ENCODE measurements at regions not wholly inside any gene's neighbourhood (a gene's known extent, or its start where the extent isn't known, plus 50 kb on each side); places are given as distances from the start of the nearest gene placed in this dataset.

DNA sequence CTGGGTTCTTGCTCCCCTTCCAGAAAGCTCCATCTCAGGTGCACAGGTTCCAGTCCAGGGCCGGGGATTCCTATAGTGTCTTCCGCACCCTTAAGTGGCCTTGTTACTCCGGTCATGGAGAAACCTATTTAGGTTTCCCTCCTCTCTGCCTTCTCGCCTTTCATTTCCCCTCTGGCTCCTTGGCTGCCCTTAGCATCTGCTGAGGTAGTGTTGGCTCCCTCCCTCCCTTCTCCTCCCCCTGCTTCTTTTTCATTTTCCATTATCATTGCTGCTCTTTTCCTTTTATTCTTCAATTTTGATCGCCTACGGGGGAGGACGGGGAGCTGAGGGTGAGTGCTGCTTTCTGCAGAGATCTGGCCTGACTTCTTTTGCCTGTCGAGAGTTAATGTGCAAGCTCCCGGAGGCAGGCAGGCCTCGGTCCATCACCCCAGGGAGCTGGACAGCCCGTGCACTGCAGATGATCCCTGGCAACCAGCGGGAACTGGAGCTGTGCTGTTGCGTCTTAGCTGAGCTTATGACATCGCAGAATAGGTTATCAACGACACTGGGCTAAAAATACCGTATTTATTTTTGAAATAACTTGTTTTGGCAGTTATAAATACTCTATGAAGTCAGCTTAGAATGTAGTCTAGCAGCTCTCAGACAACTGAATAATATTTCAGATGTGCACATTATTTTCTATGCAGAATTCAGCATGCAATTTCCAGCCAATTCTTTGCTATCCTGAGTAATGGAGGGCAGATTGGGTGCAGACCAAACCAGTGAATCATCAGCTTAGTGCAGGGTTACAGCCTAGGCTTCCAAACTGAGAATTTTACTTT lies 141.9 kb downstream of the SLC4A3 start:
- no peak overlapping the region for H3K14ac ChIP-seq (ENCODE audit: low read length in 2 of 2)
- H2AK5ac ChIP-seq (ENCODE audit: low read length, severe bottlenecking) = no peak overlapping the region
- peak overlapping the region in 1 of 2 experiments; percentile 68 for H3K4me3 ChIP-seq (ENCODE audit: insufficient read depth in 1 of 2, low read depth in 1 of 2, low read length in 2 of 2)
- H2BK15ac ChIP-seq (ENCODE audit: low read depth, poor library complexity, severe bottlenecking) = no peak overlapping the region
- H3K18ac ChIP-seq (ENCODE audit: low read depth in 1 of 2, low read length in 2 of 2) = no peak overlapping the region
- no peak overlapping the region for H2BK5ac ChIP-seq (ENCODE audit: low read depth, low read length, poor library complexity, severe bottlenecking)
- no peak overlapping the region for H3K4ac ChIP-seq (ENCODE audit: low read depth in 1 of 2, low read length in 2 of 2)
- no peaks in the 10 kb centered on the region for H3K9me3 ChIP-seq (ENCODE audit: control insufficient read depth, low read length)
- no peaks in the 10 kb centered on the region for H3K4me1 ChIP-seq (ENCODE audit: control insufficient read depth, insufficient read depth, low read depth, low read length)
- no peaks in the 10 kb centered on the region for H3K79me1 ChIP-seq (replicated peaks; ENCODE audit: low read length, poor library complexity, severe bottlenecking)
- H3K4me2 ChIP-seq (ENCODE audit: low read length, poor library complexity, severe bottlenecking) = no peak overlapping the region
- no peak overlapping the region for H2BK120ac ChIP-seq (ENCODE audit: low read depth, low read length)
- no peaks in the 10 kb centered on the region for H3K36me3 ChIP-seq (ENCODE audit: control insufficient read depth in 1 of 2, insufficient read depth in 2 of 2, low read depth in 1 of 2, low read length in 2 of 2)
- DNase-seq = no peak
- peaks cover 0 to 6% of the 10 kb centered on the region in 2 experiments for H3K27me3 ChIP-seq (ENCODE audit: control insufficient read depth in 1 of 2, insufficient read depth in 1 of 2, low read length in 2 of 2)
- H4K91ac ChIP-seq (ENCODE audit: low read length) = no peak overlapping the region
- no peak overlapping the region for H2AFZ ChIP-seq (ENCODE audit: low read depth, low read length)
- H3K23ac ChIP-seq (ENCODE audit: low read length in 2 of 2) = no peak overlapping the region
- H3K27ac ChIP-seq (ENCODE audit: low read length, poor library complexity, severe bottlenecking) = no peak overlapping the region
- no peak overlapping the region for H2BK12ac ChIP-seq (ENCODE audit: low read length in 2 of 2)
- H4K8ac ChIP-seq (ENCODE audit: low read length) = no peak overlapping the region
- WGBS = 82% methylated on average over 14 of the region's 16 CpGs
- H3K9ac ChIP-seq (ENCODE audit: low read length) = peak overlapping the region; percentile 69

DNA sequence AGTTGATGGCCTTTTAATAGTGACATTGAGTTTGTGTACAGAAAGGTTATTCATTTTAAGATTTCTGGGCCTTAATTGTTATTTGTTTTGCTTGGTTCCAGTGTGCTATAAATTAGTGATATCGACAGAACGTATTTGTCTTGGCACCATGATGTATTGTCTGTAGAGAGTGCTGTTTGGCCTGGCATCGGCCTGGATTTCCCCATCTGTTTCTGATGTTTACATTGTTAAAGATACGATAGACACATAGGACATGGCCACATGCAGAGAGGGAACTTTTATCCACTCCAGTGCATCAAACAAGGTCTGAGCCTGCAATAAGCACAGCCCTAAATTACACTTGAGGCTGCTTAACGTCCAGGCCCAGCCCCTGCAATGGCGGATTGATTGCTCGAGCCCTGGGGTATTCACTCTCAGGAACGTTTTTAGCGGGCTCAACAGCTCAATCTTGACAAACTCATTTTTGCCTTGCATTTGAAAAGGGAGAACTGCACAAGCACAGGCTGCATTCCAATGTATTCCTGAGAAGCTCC lies 144.7 kb downstream of the SLC4A3 start:
- Histone ChIP-seq H3K4ac (ENCODE audit: low read depth in 1 of 2, low read length in 2 of 2) (no peak overlapping the region), H4K8ac (ENCODE audit: low read length) (no peak overlapping the region), H3K23ac (ENCODE audit: low read length in 2 of 2) (no peak overlapping the region), H2BK5ac (ENCODE audit: low read depth, low read length, poor library complexity, severe bottlenecking) (no peak overlapping the region), H3K4me1 (ENCODE audit: control insufficient read depth, insufficient read depth, low read depth, low read length) (no peaks in the 10 kb centered on the region), H3K36me3 (ENCODE audit: control insufficient read depth in 1 of 2, insufficient read depth in 2 of 2, low read depth in 1 of 2, low read length in 2 of 2) (no peaks in the 10 kb centered on the region), H2AFZ (ENCODE audit: low read depth, low read length) (no peak overlapping the region), H3K27ac (ENCODE audit: low read length, poor library complexity, severe bottlenecking) (no peak overlapping the region), H3K9me3 (ENCODE audit: control insufficient read depth, low read length) (no peaks in the 10 kb centered on the region), H3K4me3 (ENCODE audit: insufficient read depth in 1 of 2, low read depth in 1 of 2, low read length in 2 of 2) (no peak overlapping the region), H2BK15ac (ENCODE audit: low read depth, poor library complexity, severe bottlenecking) (no peak overlapping the region), H2AK5ac (ENCODE audit: low read length, severe bottlenecking) (no peak overlapping the region), H2BK12ac (ENCODE audit: low read length in 2 of 2) (no peak overlapping the region), H3K9ac (ENCODE audit: low read length) (no peak overlapping the region), H3K4me2 (ENCODE audit: low read length, poor library complexity, severe bottlenecking) (no peak overlapping the region), H4K91ac (ENCODE audit: low read length) (no peak overlapping the region), H3K18ac (ENCODE audit: low read depth in 1 of 2, low read length in 2 of 2) (no peak overlapping the region), H3K27me3 (ENCODE audit: control insufficient read depth in 1 of 2, insufficient read depth in 1 of 2, low read length in 2 of 2) (peaks cover 0 to 2% of the 10 kb centered on the region in 2 experiments), H3K14ac (ENCODE audit: low read length in 2 of 2) (no peak overlapping the region), H2BK120ac (ENCODE audit: low read depth, low read length) (no peak overlapping the region), H3K79me1 (replicated peaks; ENCODE audit: low read length, poor library complexity, severe bottlenecking) (no peaks in the 10 kb centered on the region)
- DNase-seq = no peak
- WGBS = 54% methylated on average over 9 of the region's 9 CpGs

GRCh38 chr2:219772697-219773096 lies 145.3 kb downstream of the SLC4A3 start:
- no peak overlapping the region for H2AK5ac ChIP-seq (ENCODE audit: low read length, severe bottlenecking)
- no peak overlapping the region for H2BK15ac ChIP-seq (ENCODE audit: low read depth, poor library complexity, severe bottlenecking)
- no peak for DNase-seq
- H3K9me3 ChIP-seq (ENCODE audit: control insufficient read depth, low read length) = no peaks in the 10 kb centered on the region
- H3K23ac ChIP-seq (ENCODE audit: low read length in 2 of 2) = no peak overlapping the region
- no peaks in the 10 kb centered on the region for H3K4me1 ChIP-seq (ENCODE audit: control insufficient read depth, insufficient read depth, low read depth, low read length)
- WGBS = 96% methylated on average over 3 of the region's 4 CpGs
- H2BK5ac ChIP-seq (ENCODE audit: low read depth, low read length, poor library complexity, severe bottlenecking) = no peak overlapping the region
- H3K9ac ChIP-seq (ENCODE audit: low read length) = no peak overlapping the region
- H3K18ac ChIP-seq (ENCODE audit: low read depth in 1 of 2, low read length in 2 of 2) = no peak overlapping the region
- H3K27ac ChIP-seq (ENCODE audit: low read length, poor library complexity, severe bottlenecking) = no peak overlapping the region
- H3K14ac ChIP-seq (ENCODE audit: low read length in 2 of 2) = no peak overlapping the region
- no peak overlapping the region for H2BK12ac ChIP-seq (ENCODE audit: low read length in 2 of 2)
- H2AFZ ChIP-seq (ENCODE audit: low read depth, low read length) = no peak overlapping the region
- no peak overlapping the region for H2BK120ac ChIP-seq (ENCODE audit: low read depth, low read length)
- no peak overlapping the region for H3K4ac ChIP-seq (ENCODE audit: low read depth in 1 of 2, low read length in 2 of 2)
- no peak overlapping the region for H4K91ac ChIP-seq (ENCODE audit: low read length)
- H3K79me1 ChIP-seq (replicated peaks; ENCODE audit: low read length, poor library complexity, severe bottlenecking) = no peaks in the 10 kb centered on the region
- peaks cover 3 to 7% of the 10 kb centered on the region in 2 experiments for H3K27me3 ChIP-seq (ENCODE audit: control insufficient read depth in 1 of 2, insufficient read depth in 1 of 2, low read length in 2 of 2)
- H3K4me2 ChIP-seq (ENCODE audit: low read length, poor library complexity, severe bottlenecking) = no peak overlapping the region
- no peaks in the 10 kb centered on the region for H3K36me3 ChIP-seq (ENCODE audit: control insufficient read depth in 1 of 2, insufficient read depth in 2 of 2, low read depth in 1 of 2, low read length in 2 of 2)
- no peak overlapping the region for H3K4me3 ChIP-seq (ENCODE audit: insufficient read depth in 1 of 2, low read depth in 1 of 2, low read length in 2 of 2)
- H4K8ac ChIP-seq (ENCODE audit: low read length) = no peak overlapping the region

DNA sequence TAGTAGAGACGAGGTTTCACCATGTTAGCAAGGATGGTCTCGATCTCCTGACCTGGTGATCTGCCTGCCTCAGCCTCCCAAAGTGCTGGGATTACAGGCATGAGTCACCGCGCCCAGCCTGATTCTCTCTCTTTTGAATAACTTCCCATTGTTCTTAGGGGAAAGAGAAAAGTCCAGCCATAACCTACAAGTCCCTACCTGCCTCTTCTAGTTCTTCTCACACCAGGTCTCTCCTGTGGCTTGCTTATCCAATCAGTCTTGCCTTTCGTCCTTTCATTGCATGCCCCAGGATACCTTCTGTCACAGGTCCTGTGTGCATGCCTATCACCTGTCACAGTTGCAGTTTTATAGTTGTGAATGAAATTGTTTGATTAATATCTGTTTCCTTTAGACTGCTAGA lies 148.1 kb downstream of the SLC4A3 start:
- Histone ChIP-seq H3K4ac (ENCODE audit: low read depth in 1 of 2, low read length in 2 of 2) (no peak overlapping the region), H3K9me3 (ENCODE audit: control insufficient read depth, low read length) (no peaks in the 10 kb centered on the region), H3K36me3 (ENCODE audit: control insufficient read depth in 1 of 2, insufficient read depth in 2 of 2, low read depth in 1 of 2, low read length in 2 of 2) (no peaks in the 10 kb centered on the region), H3K27ac (ENCODE audit: low read length, poor library complexity, severe bottlenecking) (no peak overlapping the region), H3K79me1 (replicated peaks; ENCODE audit: low read length, poor library complexity, severe bottlenecking) (no peaks in the 10 kb centered on the region), H3K14ac (ENCODE audit: low read length in 2 of 2) (no peak overlapping the region), H3K4me1 (ENCODE audit: control insufficient read depth, insufficient read depth, low read depth, low read length) (no peaks in the 10 kb centered on the region), H2BK12ac (ENCODE audit: low read length in 2 of 2) (no peak overlapping the region), H2BK5ac (ENCODE audit: low read depth, low read length, poor library complexity, severe bottlenecking) (no peak overlapping the region), H3K23ac (ENCODE audit: low read length in 2 of 2) (no peak overlapping the region), H3K4me3 (ENCODE audit: insufficient read depth in 1 of 2, low read depth in 1 of 2, low read length in 2 of 2) (no peak overlapping the region), H2BK15ac (ENCODE audit: low read depth, poor library complexity, severe bottlenecking) (no peak overlapping the region), H3K18ac (ENCODE audit: low read depth in 1 of 2, low read length in 2 of 2) (no peak overlapping the region), H3K4me2 (ENCODE audit: low read length, poor library complexity, severe bottlenecking) (no peak overlapping the region), H2AFZ (ENCODE audit: low read depth, low read length) (no peak overlapping the region), H2BK120ac (ENCODE audit: low read depth, low read length) (no peak overlapping the region), H2AK5ac (ENCODE audit: low read length, severe bottlenecking) (no peak overlapping the region), H3K27me3 (ENCODE audit: control insufficient read depth in 1 of 2, insufficient read depth in 1 of 2, low read length in 2 of 2) (peaks cover 7 to 9% of the 10 kb centered on the region in 2 experiments), H4K91ac (ENCODE audit: low read length) (no peak overlapping the region), H3K9ac (ENCODE audit: low read length) (no peak overlapping the region), H4K8ac (ENCODE audit: low read length) (no peak overlapping the region)
- 72% methylated on average over 5 of the region's 5 CpGs for WGBS
- no peak for DNase-seq

Measured in mesenchymal stem cell (in vitro differentiated cells and primary cell).